ENCODE measurements at regions not wholly inside any gene's neighbourhood (a gene's known extent, or its start where the extent isn't known, plus 50 kb on each side); places are given as distances from the start of the nearest gene placed in this dataset.

- Histone ChIP-seq H3K23me2 (ENCODE audit: low read depth, low read length) (no peaks in the 10 kb centered on the region; the same call in 1 of the 2 replicates), H2AFZ (ENCODE audit: low read length) (no peak overlapping the region), H4K20me1 (replicated peaks in 1 of 2; ENCODE audit: control insufficient read depth in 1 of 2, insufficient read depth in 2 of 2, low read length in 2 of 2) (no peaks in the 10 kb centered on the region), H2BK120ac (replicated peaks; ENCODE audit: low read depth, low read length) (no peak overlapping the region), H3K36me3 (ENCODE audit: control insufficient read depth in 2 of 4, insufficient read depth in 4 of 4, low read length in 3 of 4) (no peaks in the 10 kb centered on the region), H3K27ac (ENCODE audit: low read depth, low read length) (no peak overlapping the region), H2BK15ac (ENCODE audit: low read length) (no peak overlapping the region), H3K79me2 (ENCODE audit: control insufficient read depth in 1 of 2, insufficient read depth in 2 of 2, low read length in 2 of 2) (no peaks in the 10 kb centered on the region), H3K4me3 (ENCODE audit: extremely low read depth in 1 of 4, insufficient read depth in 2 of 4, low read depth in 3 of 4, low read length in 4 of 4) (no peak overlapping the region), H3K4ac (replicated peaks; ENCODE audit: insufficient read length, low read depth, low read length) (no peak overlapping the region), H3K4me1 (replicated peaks in 1 of 4; ENCODE audit: control insufficient read depth in 3 of 4, insufficient read depth in 4 of 4, low read length in 3 of 4) (no peaks in the 10 kb centered on the region), H2AK5ac (ENCODE audit: low read depth, low read length) (no peak overlapping the region), H3K9ac (replicated peaks in 1 of 4; ENCODE audit: extremely low read depth in 1 of 4, low read depth in 3 of 4, low read length in 3 of 4) (no peak overlapping the region), H3K18ac (ENCODE audit: extremely low read depth, low read length) (no peak overlapping the region), H4K91ac (replicated peaks; ENCODE audit: insufficient read length, low read length) (no peak overlapping the region), H3K14ac (ENCODE audit: insufficient read length) (no peak overlapping the region), H2BK12ac (ENCODE audit: low read depth, low read length) (no peak overlapping the region), H3K9me3 (ENCODE audit: insufficient read depth in 2 of 2, low read depth in 1 of 2, low read length in 1 of 2) (no peaks in the 10 kb centered on the region), H2BK5ac (ENCODE audit: low read depth, low read length) (no peak overlapping the region), H3K4me2 (ENCODE audit: insufficient read depth in 1 of 2, low read depth in 2 of 2, low read length in 2 of 2) (no peak overlapping the region), H3K56ac (replicated peaks; ENCODE audit: insufficient read length, low read depth, low read length) (no peak overlapping the region), H3K79me1 (ENCODE audit: low read depth, low read length) (no peaks in the 10 kb centered on the region), H4K5ac (ENCODE audit: insufficient read length, low read depth, low read length) (no peak overlapping the region), H3K23ac (ENCODE audit: insufficient read length) (no peak overlapping the region), H2BK20ac (ENCODE audit: low read length) (no peak overlapping the region), H4K8ac (ENCODE audit: extremely low read depth, insufficient read depth, low read length) (no peak overlapping the region), H3K27me3 (replicated peaks in 1 of 4; ENCODE audit: control insufficient read depth in 3 of 4, extremely low read depth in 1 of 4, insufficient read depth in 3 of 4, low read length in 3 of 4) (no peaks in the 10 kb centered on the region)
- 100% methylated on average over 1 of the region's 1 CpG; no CpG with 5 or more reads in 1 of the 2 experiments for WGBS, 2 experiments (ENCODE audit: extremely low coverage in 1 of 2, insufficient coverage in 1 of 2, insufficient read length in 1 of 2, insufficient replicate concordance in 2 of 2, low coverage in 1 of 2, low lambda C conversion rate in 2 of 2, missing lambda C conversion rate in 1 of 2)
- no peak for DNase-seq (ENCODE audit: low read depth in 1 of 2, low spot score in 2 of 2)
- CTCF ChIA-PET (ENCODE audit: partially characterized antibody) = no interaction called here
- FAIRE-seq = no peak
- POLR2A ChIA-PET (ENCODE audit: partially characterized antibody) = no interaction called here
- no peak for TF ChIP-seq CTCF (IDR thresholded peaks at IDR 0.05; ENCODE audit: control extremely low read depth in 1 of 3, insufficient read depth in 1 of 3, low read depth in 1 of 3, low read length in 3 of 3)
- TF ChIP-seq RAD21 (IDR thresholded peaks at IDR 0.05 in 1 of 2, conservative IDR thresholded peaks at IDR 0.05 in 1 of 2; ENCODE audit: low read depth in 2 of 2, low read length in 2 of 2) = no peak
- no peak for TF ChIP-seq NANOG (IDR thresholded peaks at IDR 0.05; ENCODE audit: insufficient read depth, low read depth, low read length, poor library complexity, severe bottlenecking)
- no peak for TF ChIP-seq E2F6 (IDR thresholded peaks at IDR 0.05)
- no peak for TF ChIP-seq SIRT6 (IDR thresholded peaks at IDR 0.05; ENCODE audit: low read length)
- TF ChIP-seq RBBP5 (IDR thresholded peaks at IDR 0.05; ENCODE audit: borderline replicate concordance, low read depth, low read length) = no peak
- no peak for TF ChIP-seq ATF3 (IDR thresholded peaks at IDR 0.05; ENCODE audit: insufficient read depth, low read depth, low read length)
- no peak for TF ChIP-seq YY1 (IDR thresholded peaks at IDR 0.05; ENCODE audit: low read depth, low read length)
- no peak for TF ChIP-seq HDAC6 (IDR thresholded peaks at IDR 0.05; ENCODE audit: low read depth, low read length)
- TF ChIP-seq POLR2AphosphoS5 (IDR thresholded peaks at IDR 0.05; ENCODE audit: low read depth, low read length) = no peak
- TF ChIP-seq SP2 (IDR thresholded peaks at IDR 0.05; ENCODE audit: low read length) = no peak
These were observed 892.8 kb upstream of the DIAPH2 start for GRCh38 chrX:95791876-95792275.

Measured in H1 (cell line).